GM21515 (cell line): ENCODE measurements at regions not wholly inside any gene's neighbourhood (a gene's known extent, or its start where the extent isn't known, plus 50 kb on each side); places are given as distances from the start of the nearest gene placed in this dataset.
"Not testable (repeated sequence)": the region's sequence is repeated elsewhere in the genome, so short reads cannot be mapped to it uniquely, and the experiment has no call there.

Source experiments
- ATAC-seq: cut with Tn5 transposase; IDR thresholded peaks from one replicate; pipeline ENCODE4 v1.9.1; 2021; ENCODE audit not compliant: unreplicated experiment

- ATAC-seq = no peak
Observed at GRCh38 chr6:153984811-153985210, 54.2 kb upstream of the OPRM1 start.

- ATAC-seq = no peak
Observed at GRCh38 chr6:153980171-153980570, 58.9 kb upstream of the OPRM1 start.

GRCh38 chr6:153978911-153979548, 60.0 kb upstream of the OPRM1 start:
- ATAC-seq = not testable (repeated sequence)

GRCh38 chr6:153976921-153977693, 61.9 kb upstream of the OPRM1 start:
- ATAC-seq = no peak

- ATAC-seq = no peak
Observed at GRCh38 chr6:153966001-153966400, 73.0 kb upstream of the OPRM1 start.

- no peak for ATAC-seq
Observed at GRCh38 chr6:153963352-153963751, 75.7 kb upstream of the OPRM1 start.

- no peak for ATAC-seq
Observed at GRCh38 chr6:153962555-153962954, 76.5 kb upstream of the OPRM1 start.

GRCh38 chr6:153960741-153961140, 78.3 kb upstream of the OPRM1 start:
- ATAC-seq = no peak

GRCh38 chr6:153960281-153960680, 78.8 kb upstream of the OPRM1 start:
- ATAC-seq = no peak

- no peak for ATAC-seq
Observed at GRCh38 chr6:153959276-153959675, 79.8 kb upstream of the OPRM1 start.

GRCh38 chr6:153958860-153959259, 80.2 kb upstream of the OPRM1 start:
- ATAC-seq = no peak

GRCh38 chr6:153957394-153957793, 81.6 kb upstream of the OPRM1 start:
- peak; percentile 96 for ATAC-seq

- ATAC-seq = no peak
Observed at GRCh38 chr6:153956808-153957207, 82.2 kb upstream of the OPRM1 start.

GRCh38 chr6:153949616-153950015, 89.4 kb upstream of the OPRM1 start:
- ATAC-seq = no peak

- peak; percentile 60 for ATAC-seq
Observed at GRCh38 chr6:153947808-153948447, 91.1 kb upstream of the OPRM1 start.

GRCh38 chr6:153944201-153944600, 94.8 kb upstream of the OPRM1 start:
- ATAC-seq = no peak

- ATAC-seq = no peak
Observed at GRCh38 chr6:153942361-153942760, 96.7 kb upstream of the OPRM1 start.

- no peak for ATAC-seq
Observed at GRCh38 chr6:153941768-153942167, 97.3 kb upstream of the OPRM1 start.

- ATAC-seq = no peak
Observed at GRCh38 chr6:153938876-153939275, 100.2 kb upstream of the OPRM1 start.

- no peak for ATAC-seq
Observed at GRCh38 chr6:153931431-153931830, 107.6 kb upstream of the OPRM1 start.

- ATAC-seq = no peak
Observed at GRCh38 chr6:153927867-153928266, 111.2 kb upstream of the OPRM1 start.
